ENCODE measurements at regions not wholly inside any gene's neighbourhood (a gene's known extent, or its start where the extent isn't known, plus 50 kb on each side); places are given as distances from the start of the nearest gene placed in this dataset.
"Not testable (repeated sequence)": the region's sequence is repeated elsewhere in the genome, so short reads cannot be mapped to it uniquely, and the experiment has no call there.

DNA sequence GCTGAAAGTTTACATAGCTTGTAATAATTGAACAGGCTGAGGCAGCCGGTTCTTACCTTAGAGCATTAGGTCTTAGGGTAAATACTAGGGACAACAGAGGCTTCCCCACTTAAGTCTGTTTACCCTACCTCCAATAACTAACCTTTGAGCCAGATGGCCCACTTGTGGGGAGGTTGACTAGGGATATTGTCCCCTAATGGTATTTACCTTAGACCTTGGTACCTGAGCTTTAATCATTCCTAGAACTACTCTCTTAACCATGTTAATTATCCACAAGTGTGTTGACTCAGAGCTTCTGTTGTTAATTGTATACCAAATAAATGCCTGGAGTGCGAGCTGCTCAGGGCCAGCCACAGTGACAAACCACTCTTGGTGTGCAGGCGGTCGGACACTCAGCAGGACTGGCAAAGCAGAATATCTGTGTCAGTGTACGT is 299.2 kb downstream of the TRIML1 start:
- not testable (repeated sequence) for DNase-seq

DNA sequence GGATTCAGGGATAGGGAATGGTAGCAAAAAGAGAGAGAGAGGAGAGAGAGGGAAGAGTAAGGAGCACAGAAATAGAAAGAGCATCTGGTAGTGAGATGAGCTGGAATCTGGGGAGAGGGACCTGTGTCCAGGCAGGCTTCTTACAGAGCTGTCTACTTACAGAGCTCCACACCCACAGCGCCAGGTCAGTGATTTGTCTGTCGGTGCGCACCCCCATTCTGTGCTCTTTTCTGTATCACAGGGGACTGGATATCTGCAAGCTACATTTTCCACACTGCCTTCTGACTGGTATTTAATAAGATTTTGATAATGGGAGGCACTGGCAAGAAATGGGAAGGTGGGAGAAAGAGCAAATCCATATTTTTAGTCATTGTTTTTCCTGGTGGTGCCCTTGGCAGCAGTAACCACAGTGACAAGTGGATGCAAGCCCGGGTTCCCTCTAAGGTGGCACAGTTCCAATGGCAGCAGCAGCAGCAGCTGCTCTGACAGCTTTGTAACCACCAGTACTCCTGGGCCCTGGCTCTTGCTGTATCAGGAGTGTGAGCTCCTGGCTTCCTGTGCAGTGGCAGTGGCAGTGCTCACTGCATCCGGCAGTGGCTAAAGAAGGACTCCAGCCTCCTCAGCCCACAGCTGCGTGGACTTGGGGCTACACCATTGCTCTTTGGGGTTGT is 300.5 kb downstream of the TRIML1 start:
- no peak for DNase-seq

DNA sequence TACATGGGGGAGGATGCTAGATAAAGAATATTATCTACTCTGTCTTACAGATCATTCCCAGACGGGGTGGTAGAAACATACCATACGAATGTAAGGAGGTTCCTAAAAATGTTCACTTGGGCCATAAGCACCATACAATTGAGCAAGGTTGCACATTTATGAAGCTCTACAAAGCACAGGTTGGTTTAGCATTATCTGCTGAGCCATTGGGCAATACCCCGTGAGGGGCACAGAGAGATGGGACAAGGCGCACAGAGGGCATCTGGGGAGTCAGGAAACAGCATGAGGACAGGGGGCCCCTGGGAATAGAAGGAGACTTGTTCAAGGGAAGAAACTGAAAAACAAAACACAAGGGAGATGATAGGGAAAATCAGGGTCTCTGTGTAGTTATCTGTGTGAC is 305.3 kb downstream of the TRIML1 start:
- no peak for DNase-seq

DNA sequence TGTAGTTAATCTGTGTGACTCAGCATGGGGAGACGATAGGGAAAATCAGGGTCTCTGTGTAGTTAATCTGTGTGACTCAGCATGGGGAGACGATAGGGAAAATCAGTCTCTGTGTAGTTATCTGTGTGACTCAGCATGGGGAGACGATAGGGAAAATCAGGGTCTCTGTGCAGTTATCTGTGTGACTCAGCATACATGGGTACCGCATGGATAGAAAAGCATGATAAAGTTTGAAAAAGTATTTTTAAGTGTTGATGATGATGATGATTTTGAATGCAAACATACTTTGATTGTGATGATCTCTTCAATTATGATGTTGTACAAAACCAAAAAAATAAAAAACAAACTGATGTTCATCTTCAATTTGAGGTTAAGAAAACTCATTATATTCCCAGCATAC is 309.8 kb downstream of the TRIML1 start:
- not testable (repeated sequence) for DNase-seq

DNA sequence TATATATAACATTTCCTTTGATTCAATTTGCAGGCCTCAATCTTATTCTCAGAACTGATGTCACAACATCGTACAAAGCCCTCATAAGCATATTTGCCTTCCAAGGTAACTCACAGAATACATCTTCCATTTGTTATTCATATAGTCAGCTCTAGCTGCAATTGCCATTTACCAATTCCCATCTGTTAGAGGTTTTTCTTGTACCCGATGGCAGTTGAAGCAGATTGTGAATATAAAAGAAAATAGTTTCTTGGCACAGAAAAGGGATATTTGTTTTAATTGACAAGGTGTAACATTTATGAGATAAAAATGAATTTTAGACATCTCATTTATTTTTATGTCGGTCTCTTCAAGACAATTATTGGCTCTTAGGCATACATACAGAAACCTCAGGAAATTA is 311.3 kb downstream of the TRIML1 start:
- DNase-seq, result no peak

DNA sequence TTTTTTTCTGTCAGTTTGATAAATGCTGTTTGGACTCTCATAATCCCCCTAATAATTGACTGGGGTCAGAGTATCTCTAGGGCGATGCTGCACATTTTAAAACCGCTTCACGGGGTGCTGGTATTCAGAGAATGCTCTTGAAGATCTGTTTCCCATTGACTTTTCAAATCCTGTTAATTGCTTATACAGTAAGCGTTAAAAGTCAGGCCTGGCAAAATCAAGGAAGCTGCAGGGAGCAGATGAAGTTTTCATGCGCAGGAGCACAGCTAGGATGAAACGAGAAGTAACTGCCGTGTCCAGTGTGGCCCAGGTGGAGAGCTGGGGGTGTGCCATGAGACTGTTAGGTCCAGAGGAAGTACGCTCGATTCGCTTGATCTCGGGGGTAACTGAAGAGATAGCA is 312.9 kb downstream of the TRIML1 start:
- no peak for DNase-seq

DNA sequence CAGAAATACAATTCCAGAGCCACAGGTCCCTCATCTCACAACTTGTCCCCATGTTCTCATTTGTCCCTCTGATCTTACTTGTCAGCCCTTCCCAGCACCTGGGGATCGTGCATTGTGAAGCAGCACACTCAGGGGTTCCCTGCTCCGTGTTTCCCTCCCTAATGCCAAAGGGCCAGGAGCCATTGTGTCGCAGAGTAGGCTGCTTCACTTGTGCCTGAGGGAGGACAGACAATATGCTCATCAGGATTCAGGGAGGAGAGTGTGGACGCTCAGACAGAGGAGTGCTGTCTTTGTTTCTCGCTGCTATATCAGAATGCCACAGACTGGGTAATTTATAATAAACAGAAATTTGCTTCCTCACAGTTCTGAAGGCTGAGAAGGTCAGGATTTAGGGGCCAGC is 315.3 kb downstream of the TRIML1 start:
- no peak for DNase-seq

DNA sequence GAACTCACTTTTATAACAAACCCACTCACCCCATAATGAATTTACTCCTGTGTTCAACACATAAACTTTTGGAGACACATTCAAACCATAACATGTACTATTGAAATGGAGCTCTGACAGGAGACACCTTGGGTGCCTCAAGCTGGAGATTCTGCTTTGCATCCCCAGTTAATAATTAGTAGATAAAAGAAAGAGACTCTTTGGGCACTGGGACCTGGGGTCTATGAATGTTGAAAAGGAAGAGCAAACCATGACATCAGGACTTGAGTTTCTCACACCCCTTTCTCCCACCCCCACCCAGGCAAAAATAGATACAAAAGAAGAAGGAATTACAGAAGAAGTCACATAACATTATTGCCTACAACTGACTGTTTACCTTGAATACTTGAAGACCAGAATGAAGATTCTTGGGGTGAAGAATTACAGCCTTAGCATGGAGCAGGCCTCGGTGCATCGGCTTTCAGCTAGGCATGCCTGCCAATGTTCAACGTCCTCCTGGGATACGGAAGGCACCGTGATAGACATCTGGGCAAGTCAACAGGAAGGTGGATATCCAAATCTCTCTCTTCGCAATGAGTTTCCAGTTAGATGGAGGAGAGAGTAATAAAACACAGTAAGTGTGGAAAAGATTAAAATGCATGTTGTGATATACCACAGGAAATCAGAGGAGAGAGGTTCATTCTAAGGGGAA is 316.0 kb downstream of the TRIML1 start:
- DNase-seq, result no peak

DNA sequence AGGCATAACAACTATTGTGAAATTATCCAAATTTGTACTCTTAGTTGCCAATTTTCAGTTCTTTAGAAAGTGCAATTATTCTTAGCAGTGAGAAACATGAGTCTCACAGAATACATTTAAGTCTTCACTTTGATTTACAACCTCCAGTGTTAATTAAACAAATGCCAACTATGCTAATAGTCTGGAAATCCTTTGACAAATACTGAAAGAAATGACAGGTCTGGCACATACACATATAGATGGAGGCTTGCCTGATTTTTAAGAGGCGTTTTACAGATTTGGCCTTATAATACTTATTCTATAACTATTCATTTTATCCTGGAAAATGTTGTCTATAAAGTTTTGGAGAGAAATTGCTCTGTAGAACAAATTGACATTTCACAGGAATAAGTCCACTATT is 320.1 kb downstream of the TRIML1 start:
- no peak for DNase-seq

DNA sequence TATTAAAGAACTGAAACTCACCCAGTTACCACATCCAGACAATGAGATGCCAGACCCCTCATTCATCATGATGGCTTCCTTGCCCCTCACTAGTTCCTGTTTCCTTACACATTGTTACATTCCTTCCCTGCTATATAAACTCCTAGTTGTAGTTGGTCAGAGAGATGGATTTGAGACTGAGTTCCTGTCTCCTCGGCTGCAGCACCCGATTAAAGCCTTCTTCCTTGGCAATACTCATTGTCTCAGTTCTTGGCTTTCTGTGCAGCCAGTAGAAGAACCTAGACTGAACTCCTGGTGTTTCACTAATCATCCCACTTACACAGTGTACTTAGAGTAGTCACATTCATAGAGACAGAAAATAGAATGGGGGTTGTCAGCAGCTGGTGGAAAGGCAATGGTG is 324.7 kb downstream of the TRIML1 start:
- no peak for DNase-seq

DNA sequence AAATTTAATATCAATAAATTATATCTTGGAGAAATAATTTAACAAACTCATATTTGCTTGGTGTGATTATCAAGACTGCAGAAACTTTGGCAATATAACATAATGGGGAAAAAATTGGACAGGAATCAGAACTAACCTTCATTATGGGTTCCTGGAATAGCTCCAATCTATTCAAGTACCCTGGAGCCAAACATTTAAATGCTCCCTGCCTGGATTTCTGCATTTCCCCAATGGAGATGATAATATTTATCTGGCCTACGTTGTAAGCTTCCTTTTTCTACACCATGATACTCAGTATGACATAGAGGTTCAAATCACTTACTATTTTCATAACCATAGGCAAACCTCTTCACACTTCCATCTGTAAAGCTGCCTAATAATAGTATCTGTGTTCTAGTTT is 326.8 kb downstream of the TRIML1 start:
- DNase-seq, result no peak

DNA sequence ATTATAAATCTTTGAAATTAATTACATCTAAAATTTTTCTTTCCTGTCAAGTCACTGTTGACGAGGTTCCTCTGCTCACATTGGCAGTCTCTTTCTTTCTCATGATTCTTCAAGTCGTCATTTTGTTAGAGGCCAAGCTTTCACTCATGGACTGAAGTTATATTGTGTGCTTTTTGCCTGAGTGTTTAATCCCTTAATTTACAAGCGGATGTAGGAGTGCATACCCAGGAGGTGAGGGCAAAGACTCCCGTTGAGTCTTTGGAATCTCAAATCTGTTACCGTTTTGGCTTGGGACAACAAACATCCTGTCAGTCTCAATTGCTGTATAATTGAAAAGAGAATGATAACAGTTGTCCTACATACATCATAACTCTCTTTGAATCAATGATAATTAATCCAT is 345.0 kb downstream of the TRIML1 start:
- DNase-seq, result no peak

DNA sequence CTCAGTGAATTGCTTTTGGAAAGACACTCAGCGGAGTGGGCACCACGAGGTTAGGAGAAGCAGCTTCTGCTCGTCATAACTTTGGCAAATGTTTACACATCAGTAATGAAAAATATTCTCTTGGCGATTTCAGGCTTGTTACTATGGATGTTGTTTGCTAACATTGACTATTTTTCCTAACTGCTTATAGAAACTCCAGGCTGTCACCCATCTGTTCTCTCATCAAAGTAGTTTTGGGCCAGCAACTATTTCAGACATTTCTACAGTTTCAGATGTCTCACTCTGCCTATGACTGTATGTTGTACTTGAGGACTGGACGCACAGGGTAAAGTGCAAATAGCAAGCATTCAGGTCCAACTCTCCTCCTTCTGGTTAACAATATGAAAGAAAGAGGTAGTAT is 346.7 kb downstream of the TRIML1 start:
- DNase-seq, result no peak

DNA sequence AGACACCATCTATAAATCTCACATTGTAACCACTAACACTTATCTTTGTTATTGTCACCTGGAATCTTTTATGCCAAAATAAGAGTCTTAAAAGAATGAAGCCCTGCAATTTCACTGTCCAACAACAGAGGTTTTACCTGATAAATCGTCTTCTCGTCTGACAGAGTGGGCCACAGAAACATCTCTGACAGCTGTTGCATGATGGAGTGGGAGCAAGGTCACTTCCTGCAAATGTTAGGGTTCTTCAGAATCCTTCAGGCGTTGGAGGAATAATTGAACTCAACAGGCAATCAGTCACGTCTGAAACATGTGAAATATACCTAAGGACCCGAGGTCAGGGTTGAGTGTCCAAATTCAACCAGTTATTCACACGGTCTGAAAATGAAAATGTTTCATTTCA is 353.6 kb downstream of the TRIML1 start:
- no peak for DNase-seq

DNA sequence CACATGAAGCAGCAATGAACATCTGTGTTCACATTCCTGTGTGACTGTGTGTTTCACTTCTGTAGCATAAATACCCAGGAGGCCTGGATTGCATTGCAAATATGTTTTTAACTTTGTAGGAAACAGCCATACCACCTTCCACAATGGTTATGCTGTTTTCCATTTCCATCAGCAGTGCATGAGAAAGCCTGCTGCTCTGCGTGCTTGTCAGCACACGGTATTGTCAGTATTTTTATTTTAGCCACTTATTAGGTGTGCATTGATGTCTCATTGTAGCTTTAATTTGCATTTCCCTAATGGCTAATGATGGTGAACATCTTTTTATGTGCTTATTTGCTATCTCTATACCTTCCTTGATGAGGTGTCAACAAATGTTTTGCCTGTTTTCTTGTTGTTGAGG is 355.9 kb downstream of the TRIML1 start:
- no peak for DNase-seq

DNA sequence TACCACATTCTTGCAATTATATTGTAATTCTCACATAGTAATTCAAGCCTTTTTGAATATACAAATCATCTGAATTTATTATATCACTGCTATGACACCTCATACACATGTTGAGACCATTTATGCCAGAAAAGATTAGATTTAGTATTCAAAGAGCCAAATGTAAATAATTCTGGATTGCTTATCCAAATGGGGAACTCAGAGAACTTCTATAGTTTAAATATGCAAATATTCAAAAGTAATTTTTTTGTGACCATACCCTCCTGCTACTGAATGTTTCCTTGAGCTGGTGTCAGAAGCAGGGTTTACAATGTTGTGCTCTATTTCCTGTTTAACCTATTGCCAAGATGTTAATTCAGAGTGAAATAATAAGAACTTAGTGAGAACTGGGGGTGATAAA is 372.2 kb downstream of the TRIML1 start:
- no peak for DNase-seq

DNA sequence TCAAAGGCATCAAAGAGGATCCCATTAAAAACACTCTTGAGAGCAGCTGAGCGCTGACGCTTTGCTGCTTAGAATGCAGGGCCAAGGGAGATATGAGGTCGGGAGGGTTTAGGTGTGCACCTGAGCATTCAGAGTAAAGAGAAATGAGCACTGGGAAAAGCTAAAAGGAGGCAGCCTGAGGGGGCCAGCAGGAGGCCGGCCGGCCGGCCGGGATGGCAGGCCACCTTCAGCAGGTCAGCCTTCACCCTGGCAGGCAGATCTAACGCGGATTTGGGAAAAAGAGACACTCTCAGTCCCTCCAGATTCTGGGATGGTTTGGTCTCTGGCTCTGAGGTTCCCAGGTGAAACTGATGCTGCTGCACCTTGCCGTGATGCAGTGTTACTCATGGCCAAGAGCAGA is 393.5 kb downstream of the TRIML1 start:
- DNase-seq, result no peak

DNA sequence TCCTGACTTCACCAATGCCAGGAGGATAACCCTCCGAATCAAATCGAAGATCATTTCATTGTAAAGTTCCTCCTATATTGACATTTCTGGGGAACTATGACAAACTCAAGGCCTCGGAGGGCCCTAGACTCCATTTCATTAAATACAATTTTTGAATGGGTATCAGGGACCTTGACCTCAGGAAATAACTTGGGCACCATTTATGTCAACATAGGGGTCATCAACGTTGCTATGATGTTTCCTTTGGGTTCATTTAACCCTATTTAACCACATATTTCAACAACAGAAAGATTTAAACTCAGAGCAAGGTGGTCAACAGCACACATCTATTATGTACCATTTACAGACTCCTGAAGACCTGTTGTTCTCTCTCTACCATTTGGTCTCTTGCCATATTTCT is 395.1 kb downstream of the TRIML1 start:
- no peak for DNase-seq

DNA sequence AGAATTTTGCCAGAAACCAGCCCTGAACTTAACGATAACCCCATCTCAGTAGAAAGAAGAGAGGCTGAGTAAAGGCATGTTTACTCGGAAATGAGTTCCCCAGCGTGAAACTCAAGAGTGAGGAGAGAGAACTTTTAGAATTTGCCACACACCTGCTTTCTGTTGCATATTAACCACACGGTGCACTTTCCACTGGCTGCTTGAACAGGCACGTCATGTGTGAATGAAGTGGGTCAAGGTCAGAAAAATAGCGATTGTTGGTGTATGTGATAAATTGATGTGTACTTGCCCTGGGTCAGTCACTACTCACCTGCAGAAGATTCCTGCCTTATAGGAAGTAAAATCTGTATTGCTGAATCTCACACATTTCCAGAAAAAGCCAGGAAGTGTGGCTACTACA is 395.7 kb downstream of the TRIML1 start:
- DNase-seq, result no peak

DNA sequence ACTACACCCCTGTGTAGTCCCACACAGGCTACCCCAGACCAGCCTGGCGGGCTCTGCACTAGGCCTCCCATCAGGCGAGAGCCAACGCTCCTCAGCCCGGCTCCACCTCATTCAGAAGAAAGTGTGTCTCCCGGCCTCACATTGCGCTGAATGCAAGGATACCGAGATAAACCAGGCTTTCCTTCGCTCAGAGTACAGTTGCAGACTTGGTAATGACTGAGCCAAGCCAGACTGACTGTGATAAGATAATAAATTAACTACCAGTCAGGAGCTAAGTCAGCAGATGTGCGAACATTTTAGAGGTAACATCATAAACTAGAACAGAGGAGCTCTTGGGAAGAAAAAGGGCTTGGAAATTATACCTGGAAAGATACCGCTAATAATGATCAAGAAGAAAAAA is 397.6 kb downstream of the TRIML1 start:
- DNase-seq, result peak; percentile 1

DNA sequence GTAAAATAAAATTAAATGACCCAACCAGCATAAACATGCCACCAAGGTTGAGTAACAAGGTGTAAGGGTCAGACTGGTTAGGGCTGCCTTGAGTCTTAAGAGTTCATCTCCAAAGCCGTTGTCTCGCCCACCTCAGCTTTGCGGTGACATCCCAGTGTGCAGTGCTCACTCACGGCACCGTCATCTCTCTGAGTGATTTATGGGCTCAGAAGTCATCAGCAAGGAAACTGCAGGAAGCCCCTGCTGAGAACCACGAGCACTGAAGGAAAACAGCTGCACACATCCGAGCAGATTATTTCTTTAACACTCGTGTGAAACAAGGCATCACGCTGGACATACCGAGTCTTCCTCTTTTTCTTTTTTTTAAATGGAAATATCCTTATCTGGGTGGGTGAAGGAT is 411.1 kb downstream of the TRIML1 start:
- no peak for DNase-seq

DNA sequence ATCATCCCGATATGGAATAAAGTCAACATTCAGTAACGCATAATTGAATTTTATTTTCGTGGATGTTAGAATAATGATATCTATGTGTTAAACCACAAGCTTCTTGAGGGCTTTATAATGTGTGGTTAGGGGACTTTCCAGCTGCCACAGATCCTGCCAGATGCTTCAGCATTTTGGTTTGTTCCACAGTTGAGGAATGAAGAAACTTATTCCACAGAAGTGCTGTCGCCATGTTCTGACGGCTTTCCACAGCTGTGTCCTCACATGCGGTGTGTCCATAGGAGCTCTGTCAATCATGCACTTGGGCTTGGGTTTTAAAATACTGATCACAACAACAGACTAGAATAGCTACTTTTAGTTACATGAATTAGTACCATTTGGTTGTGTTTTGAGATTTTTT is 411.9 kb downstream of the TRIML1 start:
- no peak for DNase-seq

DNA sequence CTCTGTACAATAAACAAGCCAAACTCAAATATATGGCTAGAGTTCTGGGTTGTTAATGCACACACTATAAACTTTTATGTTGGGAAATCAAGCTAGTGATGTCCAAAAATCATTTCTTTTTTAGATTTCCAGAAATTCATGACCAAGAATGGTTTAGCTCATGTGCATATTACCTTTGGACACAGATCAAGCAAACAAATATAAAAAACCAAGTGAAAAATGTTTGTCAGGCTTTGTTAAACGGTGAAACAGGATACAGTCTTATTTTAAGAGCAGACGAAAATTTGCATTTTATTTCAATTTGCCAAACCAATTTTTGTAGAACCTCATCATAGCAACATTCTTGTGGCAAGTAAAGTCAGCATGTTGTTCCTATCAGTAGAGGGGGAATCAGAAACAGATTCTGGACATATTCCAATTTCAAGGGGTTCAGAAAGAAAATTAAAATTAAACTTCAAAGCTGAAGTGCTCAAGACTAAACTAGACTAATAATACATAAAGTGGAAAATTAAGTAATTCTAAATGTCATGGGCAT is 413.6 kb downstream of the TRIML1 start:
- DNase-seq, result no peak

DNA sequence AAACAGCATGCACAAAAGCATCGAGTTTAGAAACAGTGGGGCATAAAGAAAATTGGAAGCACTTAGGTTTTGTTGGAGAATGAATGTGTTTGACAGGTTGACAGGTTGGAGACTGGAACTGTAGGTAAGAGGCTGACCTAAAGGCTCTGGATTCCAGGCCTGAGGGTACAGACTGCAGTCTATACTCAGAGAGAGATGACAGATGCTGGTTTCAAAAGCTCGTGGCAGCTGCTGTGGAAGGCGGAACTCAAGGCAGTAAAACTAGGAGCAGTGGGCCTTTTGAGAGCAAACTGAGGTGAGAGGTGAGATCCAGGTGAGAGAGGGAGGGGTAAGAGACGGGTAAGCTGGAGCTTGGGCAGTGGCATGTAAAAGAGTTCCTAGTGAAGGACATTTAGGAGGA is 415.2 kb downstream of the TRIML1 start:
- DNase-seq, result no peak

DNA sequence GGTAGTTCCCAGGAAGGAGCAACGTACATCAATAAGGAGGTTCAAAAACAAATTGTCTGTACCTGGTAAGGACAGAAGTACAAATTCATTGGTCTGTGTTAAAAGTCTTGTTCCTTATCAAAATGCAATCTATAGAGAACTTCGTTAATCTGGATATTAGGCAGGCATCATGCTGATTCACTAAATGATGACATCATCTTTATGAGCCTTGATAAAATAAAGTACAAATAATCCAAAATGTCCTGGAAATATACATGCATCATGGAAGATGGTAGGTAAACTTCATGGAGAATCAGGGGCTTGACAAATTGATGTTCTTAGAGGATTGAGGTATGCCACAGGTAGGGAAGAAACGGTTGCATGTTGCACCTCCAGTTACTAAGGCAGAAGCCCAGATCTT is 433.9 kb downstream of the TRIML1 start:
- no peak for DNase-seq

Measured in NCI-H226 (cell line).